ENCODE measurements at regions not wholly inside any gene's neighbourhood (a gene's known extent, or its start where the extent isn't known, plus 50 kb on each side); places are given as distances from the start of the nearest gene placed in this dataset.

DNA sequence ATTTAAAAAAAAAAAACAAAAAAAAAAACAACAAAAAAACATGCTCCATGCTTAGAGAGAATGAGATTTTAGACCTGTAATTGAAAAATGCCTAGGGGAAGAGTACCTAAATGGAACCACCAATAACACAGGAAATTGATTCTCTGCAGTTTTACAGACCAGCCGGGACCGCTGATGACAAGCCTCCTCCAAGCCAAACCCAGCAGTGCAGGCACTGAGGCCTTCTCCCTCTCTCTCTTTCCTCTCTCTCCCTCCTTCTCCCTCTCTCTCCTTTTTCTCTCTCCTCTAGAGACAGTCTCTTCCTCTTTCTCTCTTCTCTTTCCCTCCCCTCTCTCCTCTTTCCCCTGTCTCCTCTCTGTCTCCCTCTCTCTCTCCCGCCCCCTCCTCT lies 228.8 kb upstream of the COPS8 start:
- Mint-ChIP-seq H3K27ac (no peak overlapping the region), H3K9me3 (peaks cover 5% of the 10 kb centered on the region), H3K36me3 (no peaks in the 10 kb centered on the region), H3K4me1 (no peaks in the 10 kb centered on the region), H3K4me3 (no peak overlapping the region), H3K27me3 (peaks cover 9% of the 10 kb centered on the region)
- no peak for ATAC-seq

GRCh38 chr2:236857246-236857645 lies 228.4 kb upstream of the COPS8 start:
- Mint-ChIP-seq H3K27me3 (peaks cover 9% of the 10 kb centered on the region), H3K27ac (no peak overlapping the region), H3K4me1 (no peaks in the 10 kb centered on the region), H3K9me3 (peaks cover 5% of the 10 kb centered on the region), H3K4me3 (no peak overlapping the region), H3K36me3 (no peaks in the 10 kb centered on the region)
- no peak for ATAC-seq

GRCh38 chr2:236857781-236858180 lies 227.9 kb upstream of the COPS8 start:
- no peak overlapping the region for H3K4me3 Mint-ChIP-seq
- ATAC-seq, result no peak
- no peak overlapping the region for H3K27ac Mint-ChIP-seq
- H3K9me3 Mint-ChIP-seq, result peaks cover 5% of the 10 kb centered on the region
- H3K4me1 Mint-ChIP-seq, result peaks cover 4% of the 10 kb centered on the region
- H3K27me3 Mint-ChIP-seq, result peaks cover 9% of the 10 kb centered on the region
- no peaks in the 10 kb centered on the region for H3K36me3 Mint-ChIP-seq

DNA sequence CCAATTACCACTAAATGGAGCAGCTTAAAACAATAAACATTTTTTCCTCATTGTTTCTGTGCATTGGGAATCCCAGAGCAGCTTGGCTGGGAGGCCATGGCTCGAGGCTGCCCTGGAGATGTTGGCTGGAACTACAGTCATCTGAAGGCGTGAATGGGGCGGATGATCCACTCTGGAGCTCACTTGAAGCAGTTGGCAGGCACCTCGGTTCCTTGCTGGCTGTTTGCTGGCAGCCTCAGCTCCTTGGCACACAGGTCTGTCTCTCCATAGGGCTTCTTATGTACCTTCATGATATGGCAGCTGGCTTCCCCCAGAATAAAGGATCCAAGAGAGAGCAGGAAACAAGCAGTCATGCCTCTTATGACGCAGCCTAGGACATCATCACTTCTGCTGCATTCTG lies 227.0 kb upstream of the COPS8 start:
- Mint-ChIP-seq H3K27me3 (peaks cover 9% of the 10 kb centered on the region), H3K27ac (no peak overlapping the region), H3K36me3 (no peaks in the 10 kb centered on the region), H3K9me3 (peaks cover 5% of the 10 kb centered on the region), H3K4me1 (peaks cover 12% of the 10 kb centered on the region), H3K4me3 (no peak overlapping the region)
- ATAC-seq, result no peak

DNA sequence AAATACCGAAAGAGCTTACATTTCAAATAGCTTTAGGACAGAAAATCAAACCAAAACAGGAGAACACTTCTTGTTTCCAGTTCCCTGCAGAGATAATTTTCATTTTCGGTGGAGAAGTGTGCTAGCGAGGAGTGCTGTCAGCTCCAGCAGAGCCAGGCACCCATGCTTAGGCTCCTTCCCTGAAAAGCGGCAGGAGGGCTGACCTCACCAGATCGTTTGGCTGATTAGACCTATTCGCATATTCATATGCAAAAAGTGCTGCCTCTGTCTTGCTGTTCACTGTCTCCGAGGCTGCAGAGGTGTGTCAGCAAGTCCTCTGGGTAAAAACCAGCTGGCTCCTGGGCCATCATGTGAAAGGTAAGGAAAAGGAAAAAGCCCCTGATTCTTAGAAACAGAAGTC lies 225.8 kb upstream of the COPS8 start:
- Mint-ChIP-seq H3K4me3 (no peak overlapping the region), H3K4me1 (peaks cover 12% of the 10 kb centered on the region), H3K27me3 (peaks cover 9% of the 10 kb centered on the region), H3K27ac (no peak overlapping the region), H3K36me3 (no peaks in the 10 kb centered on the region), H3K9me3 (peaks cover 7% of the 10 kb centered on the region)
- ATAC-seq, result no peak

- Mint-ChIP-seq H3K36me3 (no peaks in the 10 kb centered on the region), H3K9me3 (peaks cover 13% of the 10 kb centered on the region), H3K4me1 (peaks cover 12% of the 10 kb centered on the region), H3K27me3 (no peaks in the 10 kb centered on the region), H3K4me3 (no peak overlapping the region), H3K27ac (no peak overlapping the region)
- no peak for ATAC-seq
Measured at GRCh38 chr2:236861196-236861875, 224.4 kb upstream of the COPS8 start.

DNA sequence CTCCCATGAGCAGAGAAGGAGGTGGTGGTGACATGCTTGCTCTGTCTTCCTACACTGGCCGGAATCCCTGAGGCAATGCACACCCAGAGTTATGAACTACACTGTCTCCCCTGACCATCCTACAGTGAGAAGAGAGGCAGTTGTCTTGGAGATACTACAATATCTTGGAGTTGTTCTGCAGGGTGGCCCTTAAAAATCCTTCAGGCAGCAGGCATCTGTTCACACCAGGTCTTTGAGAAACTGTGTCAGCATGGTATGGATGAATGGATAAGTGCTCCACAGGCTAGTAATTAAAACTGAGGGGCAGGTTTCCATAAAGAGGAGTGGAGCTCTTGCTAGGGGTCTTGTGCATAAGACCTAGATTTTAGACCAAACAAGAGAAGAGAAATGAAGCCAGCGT lies 223.7 kb upstream of the COPS8 start:
- Mint-ChIP-seq H3K4me3 (no peak overlapping the region), H3K4me1 (peaks cover 12% of the 10 kb centered on the region), H3K27ac (no peak overlapping the region), H3K9me3 (peaks cover 13% of the 10 kb centered on the region), H3K27me3 (no peaks in the 10 kb centered on the region), H3K36me3 (no peaks in the 10 kb centered on the region)
- ATAC-seq, result no peak

DNA sequence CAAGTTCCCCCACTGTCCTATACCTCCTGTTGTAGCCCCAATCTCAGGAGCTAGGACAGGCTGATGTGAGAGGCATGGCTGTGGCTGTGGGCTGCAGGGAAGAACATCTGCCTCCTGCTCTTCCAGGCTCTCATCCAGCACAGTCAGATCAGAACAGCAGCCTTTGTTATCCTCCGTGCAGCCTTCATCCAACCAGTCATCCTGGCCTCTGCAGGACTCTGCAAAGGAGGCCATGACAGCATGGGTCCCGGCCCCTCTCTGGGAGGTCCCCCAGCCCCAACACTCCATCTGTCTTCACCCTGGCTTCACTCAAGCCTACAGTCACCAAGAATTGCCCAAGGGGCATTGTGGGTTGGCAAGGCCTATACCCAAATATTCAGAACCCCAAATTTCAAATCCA lies 223.2 kb upstream of the COPS8 start:
- Mint-ChIP-seq H3K36me3 (no peaks in the 10 kb centered on the region), H3K4me1 (peaks cover 12% of the 10 kb centered on the region), H3K4me3 (no peak overlapping the region), H3K9me3 (peaks cover 13% of the 10 kb centered on the region), H3K27me3 (no peaks in the 10 kb centered on the region), H3K27ac (peak overlapping the region; percentile 5)
- no peak for ATAC-seq

- H3K4me1 Mint-ChIP-seq, result peaks cover 12% of the 10 kb centered on the region
- ATAC-seq, result peak; percentile 80
- no peaks in the 10 kb centered on the region for H3K27me3 Mint-ChIP-seq
- peaks cover 13% of the 10 kb centered on the region for H3K9me3 Mint-ChIP-seq
- H3K36me3 Mint-ChIP-seq, result no peaks in the 10 kb centered on the region
- H3K4me3 Mint-ChIP-seq, result no peak overlapping the region
- H3K27ac Mint-ChIP-seq, result peak overlapping the region; percentile 5
Measured at GRCh38 chr2:236862961-236863728, 222.5 kb upstream of the COPS8 start.

DNA sequence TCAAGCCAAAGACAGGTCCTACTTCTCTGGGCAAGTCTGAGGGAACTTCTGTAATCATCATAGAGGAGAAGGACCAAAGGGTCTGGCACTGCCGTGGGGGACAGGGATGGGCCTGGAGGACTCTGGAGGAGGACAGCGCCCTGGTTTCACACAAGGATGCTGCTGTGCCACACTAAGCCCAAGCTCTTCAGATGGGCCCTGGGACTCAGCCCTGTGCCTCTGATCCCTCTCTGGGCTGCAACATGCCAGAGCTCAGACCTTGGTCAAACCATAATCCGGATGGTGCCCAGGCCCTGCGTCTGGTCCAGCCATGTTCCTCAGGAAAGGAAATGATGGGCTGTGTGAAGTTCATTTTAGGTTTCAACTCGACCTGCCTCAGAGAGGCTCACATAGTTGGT lies 222.0 kb upstream of the COPS8 start:
- H3K36me3 Mint-ChIP-seq, result no peaks in the 10 kb centered on the region
- peak overlapping the region; percentile 5 for H3K27ac Mint-ChIP-seq
- peaks cover 13% of the 10 kb centered on the region for H3K9me3 Mint-ChIP-seq
- peaks cover 12% of the 10 kb centered on the region for H3K4me1 Mint-ChIP-seq
- no peak for ATAC-seq
- H3K4me3 Mint-ChIP-seq, result no peak overlapping the region
- H3K27me3 Mint-ChIP-seq, result no peaks in the 10 kb centered on the region

DNA sequence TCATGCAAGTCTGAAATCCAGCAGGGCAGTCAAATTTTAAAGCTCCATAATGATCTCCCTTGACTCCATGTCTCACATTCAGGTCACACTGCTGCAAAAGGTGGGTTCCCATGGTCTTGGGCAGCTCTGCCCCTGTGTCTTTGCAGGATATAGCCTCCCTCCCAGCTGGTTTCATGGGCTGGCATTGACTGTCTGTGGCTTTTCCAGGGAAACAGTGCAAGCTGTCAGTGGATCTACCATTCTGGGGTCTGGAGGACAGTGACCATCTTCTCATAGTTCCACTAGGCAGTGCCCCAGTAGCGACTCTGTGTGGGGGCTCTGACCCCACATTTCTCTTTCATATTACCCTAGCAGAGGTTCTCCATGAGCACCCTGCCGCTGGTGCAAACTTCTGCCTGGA lies 220.6 kb upstream of the COPS8 start:
- no peak overlapping the region for H3K27ac Mint-ChIP-seq
- peaks cover 13% of the 10 kb centered on the region for H3K9me3 Mint-ChIP-seq
- H3K4me1 Mint-ChIP-seq, result peaks cover 12% of the 10 kb centered on the region
- peaks cover 5% of the 10 kb centered on the region for H3K27me3 Mint-ChIP-seq
- no peaks in the 10 kb centered on the region for H3K36me3 Mint-ChIP-seq
- H3K4me3 Mint-ChIP-seq, result no peak overlapping the region
- no peak for ATAC-seq

DNA sequence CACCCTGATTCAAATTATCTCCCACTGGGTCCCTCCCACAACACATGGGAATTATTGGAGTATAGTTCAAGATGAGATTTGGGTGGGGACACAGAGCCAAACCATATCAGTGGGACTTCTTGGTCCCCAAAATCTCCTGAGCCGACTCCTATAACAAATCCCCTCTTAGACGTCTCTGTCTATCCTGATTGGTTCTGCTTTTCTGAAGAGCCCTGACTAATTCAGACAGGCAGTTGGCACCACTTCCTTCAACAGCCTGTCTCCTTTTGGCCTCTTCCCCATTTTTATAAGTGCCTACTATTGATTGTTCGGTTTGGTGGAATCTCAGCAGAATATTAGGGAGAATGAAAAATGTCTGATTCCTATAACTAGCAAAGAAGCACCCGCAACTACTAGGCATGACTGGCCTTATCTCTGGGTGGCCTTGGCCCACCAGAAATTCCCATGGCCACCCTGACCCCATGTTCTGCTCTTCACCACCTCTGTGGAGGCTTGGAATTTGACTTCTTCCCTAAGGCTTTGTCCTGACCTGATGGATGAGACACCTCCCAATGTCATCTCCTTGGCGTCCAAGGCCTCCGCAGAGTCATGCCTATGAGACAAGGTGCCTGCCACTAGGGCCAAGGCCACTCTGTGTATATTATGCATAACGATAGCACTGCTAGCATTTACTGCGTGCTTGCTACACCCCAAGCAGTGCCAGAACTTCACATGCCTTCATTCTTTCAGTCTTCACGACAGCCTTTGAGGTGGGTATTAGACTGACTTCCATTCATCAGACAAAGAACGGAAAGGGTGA lies 218.9 kb upstream of the COPS8 start:
- ATAC-seq, result no peak
- peaks cover 17% of the 10 kb centered on the region for H3K4me1 Mint-ChIP-seq
- H3K36me3 Mint-ChIP-seq, result no peaks in the 10 kb centered on the region
- peaks cover 10% of the 10 kb centered on the region for H3K27me3 Mint-ChIP-seq
- H3K9me3 Mint-ChIP-seq, result peaks cover 13% of the 10 kb centered on the region
- H3K4me3 Mint-ChIP-seq, result no peak overlapping the region
- H3K27ac Mint-ChIP-seq, result no peak overlapping the region

- H3K9me3 Mint-ChIP-seq, result peaks cover 13% of the 10 kb centered on the region
- no peak overlapping the region for H3K27ac Mint-ChIP-seq
Measured at GRCh38 chr2:236867441-236868260, 218.0 kb upstream of the COPS8 start.

GRCh38 chr2:236870370-236870769 lies 215.3 kb upstream of the COPS8 start:
- Mint-ChIP-seq H3K4me3 (no peak overlapping the region), H3K27me3 (peaks cover 22% of the 10 kb centered on the region), H3K36me3 (no peaks in the 10 kb centered on the region), H3K9me3 (peaks cover 6% of the 10 kb centered on the region), H3K4me1 (peaks cover 6% of the 10 kb centered on the region), H3K27ac (no peak overlapping the region)
- no peak for ATAC-seq

More at GRCh38 chr2:236867441-236868260, 218.0 kb upstream of the COPS8 start:
- Mint-ChIP-seq H3K27me3 (peaks cover 10% of the 10 kb centered on the region), H3K4me1 (peaks cover 15% of the 10 kb centered on the region), H3K36me3 (no peaks in the 10 kb centered on the region), H3K4me3 (no peak overlapping the region)
- ATAC-seq, result no peak

DNA sequence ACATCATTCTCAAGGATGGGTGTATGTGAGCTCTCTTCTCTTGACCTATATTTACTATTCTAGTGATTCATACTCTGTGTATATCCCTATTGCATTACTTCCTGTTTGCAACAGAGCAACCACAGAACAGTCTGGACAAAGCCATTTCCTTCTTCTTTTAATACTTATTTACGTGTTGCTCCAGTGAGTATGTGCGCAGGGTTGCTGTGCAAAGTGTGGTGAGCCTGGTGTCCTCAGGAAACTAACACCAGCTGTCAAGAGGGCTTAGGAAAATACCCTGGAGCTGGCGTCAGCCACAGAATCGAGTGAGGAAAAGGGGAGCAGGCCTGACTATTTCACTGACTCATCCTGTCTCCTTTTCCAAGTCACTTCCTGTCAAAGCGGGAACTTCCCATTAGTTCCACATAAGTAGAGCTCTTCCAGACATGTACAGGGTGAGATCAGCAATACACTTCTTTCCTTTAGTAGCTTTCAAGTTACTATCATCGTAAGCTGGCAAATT lies 214.1 kb upstream of the COPS8 start:
- Mint-ChIP-seq H3K4me3 (no peak overlapping the region), H3K4me1 (peaks cover 6% of the 10 kb centered on the region), H3K9me3 (no peaks in the 10 kb centered on the region), H3K36me3 (no peaks in the 10 kb centered on the region), H3K27me3 (peaks cover 22% of the 10 kb centered on the region), H3K27ac (no peak overlapping the region)
- ATAC-seq, result peak; percentile 41
